WTC11 (cell line): ENCODE measurements at regions not wholly inside any gene's neighbourhood (a gene's known extent, or its start where the extent isn't known, plus 50 kb on each side); places are given as distances from the start of the nearest gene placed in this dataset.
"Not testable (repeated sequence)": the region's sequence is repeated elsewhere in the genome, so short reads cannot be mapped to it uniquely, and the experiment has no call there.

Source experiments
- ATF1 ChIP-seq: sonication (generic); formaldehyde crosslinking; IDR thresholded peaks from 2 replicates; pipeline ENCODE4 v1.8.1; 2023; ENCODE audit warnings: mild to moderate bottlenecking, moderate library complexity, missing genetic modification reagents
- CTCF ChIP-seq: fragments of 200-600 bp; IDR thresholded peaks from 2 replicates; pipeline ENCODE4 v1.8.0; 2022; ENCODE audit warnings: antibody characterized with exemption
- GRHL2 ChIP-seq: fragments of 250-450 bp; sonication (Bioruptor Pico); IDR thresholded peaks from 2 replicates; pipeline ENCODE4 v1.8.0; 2022; ENCODE audit warnings: mild to moderate bottlenecking, moderate library complexity; ENCODE audit not compliant: insufficient replicate concordance, severe bottlenecking
- HMGXB4 ChIP-seq: sonication (generic); formaldehyde crosslinking; IDR thresholded peaks from 2 replicates; pipeline ENCODE4 v1.8.1; 2023; ENCODE audit warnings: mild to moderate bottlenecking, moderate library complexity, missing genetic modification reagents
- MAX ChIP-seq: sonication (generic); formaldehyde crosslinking; IDR thresholded peaks from 2 replicates; pipeline ENCODE4 v1.8.0; 2022; ENCODE audit warnings: mild to moderate bottlenecking, missing genetic modification reagents
- NR2C2 ChIP-seq: sonication (generic); formaldehyde crosslinking; IDR thresholded peaks from 2 replicates; pipeline ENCODE4 v1.8.0; 2022; ENCODE audit warnings: mild to moderate bottlenecking, missing genetic modification reagents
- TEAD4 ChIP-seq: sonication (generic); formaldehyde crosslinking; IDR thresholded peaks from 2 replicates; pipeline ENCODE4 v1.8.0; 2022; ENCODE audit warnings: mild to moderate bottlenecking, missing genetic modification reagents

GRCh38 chr11:12608678-12609077 is 65.5 kb upstream of the TEAD1 start:
- not testable (repeated sequence) for TF ChIP-seq HMGXB4 (CRISPR knock-in tag); TEAD4 (CRISPR knock-in tag); ATF1 (CRISPR knock-in tag); CTCF; GRHL2 (CRISPR knock-in tag); MAX; NR2C2 (CRISPR knock-in tag)
